BJ (cell line): ENCODE measurements at regions not wholly inside any gene's neighbourhood (a gene's known extent, or its start where the extent isn't known, plus 50 kb on each side); places are given as distances from the start of the nearest gene placed in this dataset.

Source experiments
- CTCF ChIA-PET: fragments of 350-600 bp; formaldehyde crosslinking; extraction: SDS; loops from one replicate; lab custom pipeline; 2021; ENCODE audit warnings: antibody characterized with exemption, inconsistent platforms; lab: Yijun Ruan, JAX
- POLR2A ChIA-PET: fragments of 300-600 bp; sonication (Branson Sonifier 250); formaldehyde crosslinking; extraction: SDS; loops from one replicate; lab custom pipeline; 2021; ENCODE audit warnings: antibody characterized with exemption; lab: Charles Lee
- DNase-seq: peaks from one replicate; pipeline ENCODE4 v3.0.0-alpha.2; 2011; ENCODE audit warnings: low read depth
- H3K27me3 ChIP-seq: 2 replicates; pipeline ENCODE4 v1.6.0; 2011; ENCODE audit warnings: low read length; ENCODE audit not compliant: control insufficient read depth, insufficient read depth
- H3K36me3 ChIP-seq: 2 replicates; pipeline ENCODE4 v1.5.1; 2011; ENCODE audit warnings: low read length; ENCODE audit not compliant: control insufficient read depth, insufficient read depth
- H3K4me3 ChIP-seq: 2 replicates; pipeline ENCODE4 v1.5.1; 2011; ENCODE audit warnings: low read depth, mild to moderate bottlenecking, control low read depth, low read length
- CTCF ChIP-seq: IDR thresholded peaks from 2 replicates; pipeline ENCODE4 v1.5.1; 2011; ENCODE audit warnings: low read depth, mild to moderate bottlenecking, control low read depth, inconsistent platforms, low read length, moderate library complexity; ENCODE audit not compliant: insufficient read depth

- H3K27me3 ChIP-seq = no peaks in the 10 kb centered on the region
- H3K36me3 ChIP-seq = no peaks in the 10 kb centered on the region
- ChIA-PET CTCF (no interaction called here), POLR2A (no interaction called here)
- no peak for TF ChIP-seq CTCF
- DNase-seq = no peak
- no peak overlapping the region for H3K4me3 ChIP-seq
Observed at GRCh38 chr11:116387641-116388040, 385.1 kb downstream of the BUD13 start.

- TF ChIP-seq CTCF = no peak
- H3K27me3 ChIP-seq = no peaks in the 10 kb centered on the region
- DNase-seq = no peak
- H3K36me3 ChIP-seq = no peaks in the 10 kb centered on the region
- ChIA-PET POLR2A (no interaction called here), CTCF (no interaction called here)
- H3K4me3 ChIP-seq = no peak overlapping the region
Observed at GRCh38 chr11:116386118-116386699, 386.6 kb downstream of the BUD13 start.

- TF ChIP-seq CTCF = no peak
- Histone ChIP-seq H3K36me3 (no peaks in the 10 kb centered on the region), H3K4me3 (no peak overlapping the region), H3K27me3 (no peaks in the 10 kb centered on the region)
- ChIA-PET CTCF (no interaction called here), POLR2A (no interaction called here)
- no peak for DNase-seq
Observed at GRCh38 chr11:116384876-116385275, 387.9 kb downstream of the BUD13 start.

GRCh38 chr11:116384407-116384806, 388.4 kb downstream of the BUD13 start:
- CTCF ChIA-PET = no interaction called here
- no peak for TF ChIP-seq CTCF
- no peaks in the 10 kb centered on the region for H3K27me3 ChIP-seq
- POLR2A ChIA-PET = no interaction called here
- no peak for DNase-seq
- no peaks in the 10 kb centered on the region for H3K36me3 ChIP-seq
- H3K4me3 ChIP-seq = no peak overlapping the region

- no peak for TF ChIP-seq CTCF
- Histone ChIP-seq H3K36me3 (no peaks in the 10 kb centered on the region), H3K4me3 (no peak overlapping the region), H3K27me3 (no peaks in the 10 kb centered on the region)
- ChIA-PET POLR2A (no interaction called here), CTCF (interaction anchor here (0.6 to 1.1 kb wide), 2 partner anchors 76 to 84 kb away, joined by 3 read pairs; no protein-coding TSS in a partner anchor)
- DNase-seq = no peak
Observed at GRCh38 chr11:116379185-116379828, 393.5 kb downstream of the BUD13 start.
